ENCODE measurements at regions not wholly inside any gene's neighbourhood (a gene's known extent, or its start where the extent isn't known, plus 50 kb on each side); places are given as distances from the start of the nearest gene placed in this dataset.

GRCh38 chr1:58084266-58084665 lies 462.3 kb downstream of the OMA1 start:
- no peak overlapping the region for H3K27ac ChIP-seq (ENCODE audit: low read depth, low read length, poor library complexity, severe bottlenecking)
- no peaks in the 10 kb centered on the region for H3K36me3 ChIP-seq (ENCODE audit: insufficient read depth, low read length, poor library complexity, severe bottlenecking)
- H3K4me3 ChIP-seq (ENCODE audit: low read depth, low read length, poor library complexity, severe bottlenecking) = no peak overlapping the region
- no peaks in the 10 kb centered on the region for H3K4me1 ChIP-seq (ENCODE audit: insufficient read depth, low read length, poor library complexity, severe bottlenecking)
- BruUV-seq (replicated peaks) = no TSS peak
- POLR2A ChIA-PET (ENCODE audit: low non-redundant PET) = no interaction called here
- no peak for TF ChIP-seq EZH2 (IDR thresholded peaks at IDR 0.05; ENCODE audit: borderline replicate concordance, low read depth, low read length, poor library complexity, severe bottlenecking)
- TF ChIP-seq, protein P1, sequence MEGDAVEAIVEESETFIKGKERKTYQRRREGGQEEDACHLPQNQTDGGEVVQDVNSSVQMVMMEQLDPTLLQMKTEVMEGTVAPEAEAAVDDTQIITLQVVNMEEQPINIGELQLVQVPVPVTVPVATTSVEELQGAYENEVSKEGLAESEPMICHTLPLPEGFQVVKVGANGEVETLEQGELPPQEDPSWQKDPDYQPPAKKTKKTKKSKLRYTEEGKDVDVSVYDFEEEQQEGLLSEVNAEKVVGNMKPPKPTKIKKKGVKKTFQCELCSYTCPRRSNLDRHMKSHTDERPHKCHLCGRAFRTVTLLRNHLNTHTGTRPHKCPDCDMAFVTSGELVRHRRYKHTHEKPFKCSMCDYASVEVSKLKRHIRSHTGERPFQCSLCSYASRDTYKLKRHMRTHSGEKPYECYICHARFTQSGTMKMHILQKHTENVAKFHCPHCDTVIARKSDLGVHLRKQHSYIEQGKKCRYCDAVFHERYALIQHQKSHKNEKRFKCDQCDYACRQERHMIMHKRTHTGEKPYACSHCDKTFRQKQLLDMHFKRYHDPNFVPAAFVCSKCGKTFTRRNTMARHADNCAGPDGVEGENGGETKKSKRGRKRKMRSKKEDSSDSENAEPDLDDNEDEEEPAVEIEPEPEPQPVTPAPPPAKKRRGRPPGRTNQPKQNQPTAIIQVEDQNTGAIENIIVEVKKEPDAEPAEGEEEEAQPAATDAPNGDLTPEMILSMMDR (conservative IDR thresholded peaks at IDR 0.05; ENCODE audit: low read depth, low read length) = no peak
- DNase-seq (ENCODE audit: low spot score) = peak; percentile 32
- no peaks in the 10 kb centered on the region for H3K27me3 ChIP-seq (replicated peaks; ENCODE audit: insufficient read depth, low read depth, low read length, poor library complexity)
- CTCF ChIA-PET = no interaction called here
- H3K9me3 ChIP-seq (ENCODE audit: low read depth, low read length, poor library complexity, severe bottlenecking) = no peaks in the 10 kb centered on the region
- intact Hi-C loops (cut with micrococcal nuclease; ENCODE audit: unreplicated experiment) = no loop called here

GRCh38 chr1:58082596-58082995 lies 463.9 kb downstream of the OMA1 start:
- no peaks in the 10 kb centered on the region for H3K4me1 ChIP-seq (ENCODE audit: insufficient read depth, low read length, poor library complexity, severe bottlenecking)
- H3K36me3 ChIP-seq (ENCODE audit: insufficient read depth, low read length, poor library complexity, severe bottlenecking) = no peaks in the 10 kb centered on the region
- TF ChIP-seq EZH2 (IDR thresholded peaks at IDR 0.05; ENCODE audit: borderline replicate concordance, low read depth, low read length, poor library complexity, severe bottlenecking) = no peak
- TF ChIP-seq, protein P1 (conservative IDR thresholded peaks at IDR 0.05; ENCODE audit: low read depth, low read length) = no peak
- ChIA-PET CTCF (no interaction called here), POLR2A (ENCODE audit: low non-redundant PET) (no interaction called here)
- intact Hi-C loops (cut with micrococcal nuclease; ENCODE audit: unreplicated experiment) = no loop called here
- H3K27me3 ChIP-seq (replicated peaks; ENCODE audit: insufficient read depth, low read depth, low read length, poor library complexity) = no peaks in the 10 kb centered on the region
- no peak overlapping the region for H3K27ac ChIP-seq (ENCODE audit: low read depth, low read length, poor library complexity, severe bottlenecking)
- DNase-seq (ENCODE audit: low spot score) = no peak
- H3K4me3 ChIP-seq (ENCODE audit: low read depth, low read length, poor library complexity, severe bottlenecking) = no peak overlapping the region
- BruUV-seq (replicated peaks) = no TSS peak
- H3K9me3 ChIP-seq (ENCODE audit: low read depth, low read length, poor library complexity, severe bottlenecking) = no peaks in the 10 kb centered on the region

DNA sequence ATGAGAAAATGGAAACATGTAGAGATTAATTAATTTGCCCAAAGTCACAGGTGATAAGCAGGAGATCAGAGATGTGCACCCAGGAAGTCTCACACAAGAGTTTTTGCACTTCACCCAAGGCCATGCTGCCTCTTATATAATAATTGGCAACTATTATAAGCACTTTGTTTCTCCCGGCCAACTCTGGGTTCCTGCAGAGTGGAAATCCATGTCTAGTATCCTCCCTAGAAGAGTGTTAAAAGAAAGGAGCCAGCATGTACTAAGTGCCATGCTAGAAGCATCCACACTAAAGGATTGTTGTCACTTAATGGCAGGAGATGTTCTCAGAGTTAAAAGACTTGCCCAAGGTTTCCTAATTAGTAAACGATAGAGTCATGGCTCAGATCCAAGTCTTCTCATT lies 470.3 kb downstream of the OMA1 start:
- CTCF ChIA-PET = no interaction called here
- no TSS peak for BruUV-seq (replicated peaks)
- Histone ChIP-seq H3K4me1 (ENCODE audit: insufficient read depth, low read length, poor library complexity, severe bottlenecking) (peaks cover 3% of the 10 kb centered on the region), H3K9me3 (ENCODE audit: low read depth, low read length, poor library complexity, severe bottlenecking) (no peaks in the 10 kb centered on the region), H3K27ac (ENCODE audit: low read depth, low read length, poor library complexity, severe bottlenecking) (no peak overlapping the region), H3K4me3 (ENCODE audit: low read depth, low read length, poor library complexity, severe bottlenecking) (no peak overlapping the region), H3K36me3 (ENCODE audit: insufficient read depth, low read length, poor library complexity, severe bottlenecking) (no peaks in the 10 kb centered on the region), H3K27me3 (replicated peaks; ENCODE audit: insufficient read depth, low read depth, low read length, poor library complexity) (no peaks in the 10 kb centered on the region)
- intact Hi-C loops (cut with micrococcal nuclease; ENCODE audit: unreplicated experiment) = no loop called here
- DNase-seq (ENCODE audit: low spot score) = no peak
- POLR2A ChIA-PET (ENCODE audit: low non-redundant PET) = no interaction called here
- TF ChIP-seq EZH2 (IDR thresholded peaks at IDR 0.05; ENCODE audit: borderline replicate concordance, low read depth, low read length, poor library complexity, severe bottlenecking) = no peak
- TF ChIP-seq, protein P1 (conservative IDR thresholded peaks at IDR 0.05; ENCODE audit: low read depth, low read length) = no peak
